T47D (cell line): ENCODE measurements at regions not wholly inside any gene's neighbourhood (a gene's known extent, or its start where the extent isn't known, plus 50 kb on each side); places are given as distances from the start of the nearest gene placed in this dataset.
A peak's percentile ranks its signal among the peaks of the same experiment; 100 is the strongest.
"Not testable (repeated sequence)": the region's sequence is repeated elsewhere in the genome, so short reads cannot be mapped to it uniquely, and the experiment has no call there.

ENCODE experiments used
- DNase-seq, 2 experiments: peaks; one replicate each; pipeline versions ENCODE4 v3.0.0 to v3.0.0-alpha.2; 2011 to 2012; ENCODE audit warnings: low read depth in 1 of 2, low spot score in 1 of 2
- JUND ChIP-seq: IDR thresholded peaks from 2 replicates; pipeline ENCODE4 v1.6.1; 2012; ENCODE audit warnings: low read depth
- in situ Hi-C: cut with HindIII; loops from 2 replicates; pipeline ENCODE4 v1.10.0; 2016; ENCODE audit warnings: low sequenced_read_pairs, low pct_unique_long_range_greater_than_20kb

DNA sequence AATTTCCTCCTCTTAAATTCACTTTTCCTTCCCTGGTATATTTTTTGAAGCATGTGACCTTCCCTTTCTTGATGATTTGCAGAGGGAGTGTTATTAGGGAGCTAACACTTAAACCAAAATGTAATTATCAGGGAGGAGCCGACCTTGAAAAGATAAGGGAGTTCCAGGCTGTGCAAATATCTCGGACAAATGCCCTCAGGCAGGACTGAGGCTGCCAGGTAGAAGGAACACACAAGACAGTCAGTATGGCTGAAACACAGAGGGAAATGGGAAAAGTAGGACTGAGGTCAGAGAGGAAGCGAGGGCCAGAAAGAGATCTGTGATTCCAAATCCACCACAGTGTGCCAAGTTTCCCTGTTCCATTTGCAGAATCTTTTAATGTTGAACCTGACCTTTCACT, 221.0 kb downstream of the CNTN3 start:
- DNase-seq: no peak
- TF ChIP-seq JUND: no peak
- in situ Hi-C loops: no loop called here

- in situ Hi-C loops: no loop called here
- no peak for DNase-seq
Observed at GRCh38 chr3:74390121-74390877, 224.2 kb downstream of the CNTN3 start.

GRCh38 chr3:74387111-74387735, 227.2 kb downstream of the CNTN3 start:
- no peak for TF ChIP-seq JUND
- in situ Hi-C loops: no loop called here
- DNase-seq: no peak

More at GRCh38 chr3:74390121-74390877, 224.2 kb downstream of the CNTN3 start:
- no peak for TF ChIP-seq JUND

- no peak for DNase-seq
- in situ Hi-C loops: no loop called here
- TF ChIP-seq JUND: no peak
Observed at GRCh38 chr3:74384159-74384558, 230.3 kb downstream of the CNTN3 start.

GRCh38 chr3:74377669-74378068, 236.8 kb downstream of the CNTN3 start:
- in situ Hi-C loops: no loop called here
- no peak for TF ChIP-seq JUND

DNA sequence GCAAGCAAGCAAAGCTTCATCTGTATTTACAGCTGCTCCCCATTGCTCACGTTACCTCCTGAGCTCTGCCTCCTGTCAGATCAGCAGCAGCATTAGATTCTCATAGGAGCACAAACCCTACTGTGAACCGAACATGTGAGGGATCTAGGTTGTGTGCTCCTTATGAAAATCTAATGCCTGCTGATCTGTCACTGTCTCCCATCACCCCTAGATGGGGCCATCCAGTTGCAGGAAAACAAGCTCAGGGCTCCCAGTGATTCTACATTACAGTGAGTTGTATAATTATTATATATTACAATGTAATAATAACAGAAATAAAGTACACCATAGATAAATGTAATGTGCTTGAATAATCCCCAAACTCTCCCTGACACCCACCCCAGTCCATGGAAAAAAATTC, 238.1 kb downstream of the CNTN3 start:
- in situ Hi-C loops: not testable (repeated sequence)
- DNase-seq: peak in 1 of 2 experiments; percentile 25

More at GRCh38 chr3:74377669-74378068, 236.8 kb downstream of the CNTN3 start:
- no peak for DNase-seq

DNA sequence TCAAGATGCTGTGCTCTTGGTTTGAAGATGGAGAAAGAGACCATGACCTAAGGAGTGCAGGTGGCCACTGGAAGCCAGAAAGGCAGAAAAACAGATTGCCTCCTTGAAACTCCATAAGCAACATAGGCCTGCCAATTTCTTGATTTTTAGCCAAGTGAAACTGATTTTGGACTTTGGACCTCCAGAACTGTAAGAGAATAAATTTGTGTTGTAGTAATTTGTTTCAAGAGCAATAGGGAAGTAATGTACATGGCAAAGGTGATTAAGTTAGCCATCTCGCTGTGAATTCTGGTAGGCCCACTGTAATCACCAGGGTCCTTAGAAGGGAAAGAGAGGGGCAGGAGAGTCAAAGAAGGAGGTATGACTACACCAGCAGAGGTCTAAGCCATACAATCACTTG, 238.8 kb downstream of the CNTN3 start:
- no peak for DNase-seq
- in situ Hi-C loops: no loop called here
- TF ChIP-seq JUND: no peak

DNA sequence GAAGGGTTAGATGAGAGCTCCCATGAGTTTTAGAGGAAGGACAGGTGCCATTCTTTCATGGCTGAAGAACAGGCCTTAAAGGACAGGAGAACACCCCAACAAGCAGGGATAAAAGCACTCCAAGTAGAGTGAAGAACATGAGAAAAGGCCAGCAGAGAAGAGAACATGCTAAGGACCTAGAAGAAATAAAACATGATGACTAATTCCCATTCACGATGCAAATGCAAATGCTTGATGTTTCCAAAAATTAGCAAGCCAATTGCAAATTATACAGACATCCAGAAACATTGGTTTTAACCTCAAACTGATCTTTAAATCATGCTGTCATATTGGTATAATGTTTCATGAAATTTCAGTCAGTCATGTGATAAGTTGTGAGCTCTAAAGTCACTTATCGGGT, 241.7 kb downstream of the CNTN3 start:
- no peak for TF ChIP-seq JUND
- in situ Hi-C loops: no loop called here
- DNase-seq: no peak

DNA sequence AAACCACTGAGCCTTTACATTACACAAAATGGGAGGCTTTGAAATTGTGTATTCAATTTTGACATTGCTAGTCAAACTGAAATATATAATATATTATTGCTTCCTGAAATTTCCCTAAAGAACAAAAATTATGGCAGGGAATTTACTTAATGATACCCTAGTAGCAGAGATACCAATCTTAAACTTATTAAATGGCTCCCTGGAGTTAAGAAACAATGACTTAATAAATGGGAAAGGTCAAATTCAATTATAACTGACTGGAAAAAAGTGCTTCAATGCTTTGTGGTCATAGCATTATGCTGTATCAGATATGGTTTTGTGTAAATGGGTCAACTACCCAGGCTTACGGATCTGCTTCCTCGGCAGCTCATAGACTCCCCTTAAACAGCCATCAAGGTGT, 244.1 kb downstream of the CNTN3 start:
- in situ Hi-C loops: no loop called here
- TF ChIP-seq JUND: no peak
- DNase-seq: no peak

- no peak for TF ChIP-seq JUND
- in situ Hi-C loops: no loop called here
- no peak for DNase-seq
Observed at GRCh38 chr3:74366331-74366730, 248.1 kb downstream of the CNTN3 start.

DNA sequence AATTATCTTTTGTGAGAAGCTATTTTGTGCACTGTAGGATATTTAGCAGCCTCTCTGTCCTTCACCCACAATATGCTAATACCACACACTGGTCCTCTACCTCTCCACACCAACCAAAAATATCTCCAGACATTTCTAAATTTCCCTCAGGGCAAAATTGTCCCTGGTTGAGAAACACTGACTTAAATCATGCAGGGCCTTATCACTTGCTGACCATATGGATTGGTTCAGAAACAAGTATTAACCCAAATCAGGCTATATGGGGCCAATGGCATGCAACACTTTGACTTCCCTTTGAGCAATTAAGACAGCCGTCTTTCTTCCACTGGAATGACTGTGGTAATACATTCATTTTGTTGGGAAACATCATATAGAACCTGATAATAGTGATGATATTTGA, 251.1 kb downstream of the CNTN3 start:
- TF ChIP-seq JUND: no peak
- no peak for DNase-seq
- in situ Hi-C loops: no loop called here

DNA sequence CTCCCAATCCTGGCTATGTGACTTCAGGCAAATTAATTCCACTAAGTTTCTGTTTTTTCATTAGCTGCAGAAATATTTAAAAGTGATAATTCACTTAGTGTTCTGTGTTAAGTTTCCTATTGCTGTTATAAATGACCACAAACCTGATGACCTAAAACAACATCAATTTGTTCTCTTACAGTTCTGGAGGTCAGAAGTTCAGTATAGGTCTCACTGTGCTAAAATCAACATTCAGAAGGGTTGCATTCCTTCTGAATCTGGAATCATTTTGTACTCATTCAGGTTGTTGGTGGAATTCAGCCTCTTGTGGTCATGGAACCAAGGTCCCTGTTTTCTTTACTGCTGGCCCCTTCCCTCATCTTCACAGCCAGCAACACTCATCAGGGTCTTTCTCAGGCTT, 254.1 kb downstream of the CNTN3 start:
- no peak for DNase-seq
- in situ Hi-C loops: no loop called here
- TF ChIP-seq JUND: no peak

- no peak for DNase-seq
- in situ Hi-C loops: no loop called here
- TF ChIP-seq JUND: no peak
Observed at GRCh38 chr3:74357881-74358280, 256.6 kb downstream of the CNTN3 start.

GRCh38 chr3:74353039-74353438, 261.4 kb downstream of the CNTN3 start:
- no peak for DNase-seq
- TF ChIP-seq JUND: no peak
- in situ Hi-C loops: no loop called here
